ENCODE measurements at regions not wholly inside any gene's neighbourhood (a gene's known extent, or its start where the extent isn't known, plus 50 kb on each side); places are given as distances from the start of the nearest gene placed in this dataset.

DNA sequence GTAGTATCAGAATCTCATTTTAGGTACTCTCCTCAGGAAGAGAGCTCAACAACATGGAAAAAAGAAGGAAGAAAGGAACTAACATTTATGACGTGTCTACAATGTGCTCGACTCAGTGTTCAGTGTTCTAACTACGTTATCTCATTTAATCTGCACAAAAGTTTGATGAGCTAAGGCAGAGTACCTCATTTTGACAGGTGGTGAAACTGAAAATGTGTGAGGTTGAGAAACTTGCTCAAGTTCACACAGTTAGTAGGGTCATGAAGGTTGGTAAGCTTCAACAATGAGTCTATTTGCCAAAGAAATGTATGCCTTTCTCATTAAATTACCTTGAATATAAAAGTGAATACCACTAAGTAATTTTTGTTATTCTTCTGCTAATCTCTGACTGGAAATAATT, 165.1 kb downstream of the CAAP1 start:
- TF ChIP-seq, protein P1, sequence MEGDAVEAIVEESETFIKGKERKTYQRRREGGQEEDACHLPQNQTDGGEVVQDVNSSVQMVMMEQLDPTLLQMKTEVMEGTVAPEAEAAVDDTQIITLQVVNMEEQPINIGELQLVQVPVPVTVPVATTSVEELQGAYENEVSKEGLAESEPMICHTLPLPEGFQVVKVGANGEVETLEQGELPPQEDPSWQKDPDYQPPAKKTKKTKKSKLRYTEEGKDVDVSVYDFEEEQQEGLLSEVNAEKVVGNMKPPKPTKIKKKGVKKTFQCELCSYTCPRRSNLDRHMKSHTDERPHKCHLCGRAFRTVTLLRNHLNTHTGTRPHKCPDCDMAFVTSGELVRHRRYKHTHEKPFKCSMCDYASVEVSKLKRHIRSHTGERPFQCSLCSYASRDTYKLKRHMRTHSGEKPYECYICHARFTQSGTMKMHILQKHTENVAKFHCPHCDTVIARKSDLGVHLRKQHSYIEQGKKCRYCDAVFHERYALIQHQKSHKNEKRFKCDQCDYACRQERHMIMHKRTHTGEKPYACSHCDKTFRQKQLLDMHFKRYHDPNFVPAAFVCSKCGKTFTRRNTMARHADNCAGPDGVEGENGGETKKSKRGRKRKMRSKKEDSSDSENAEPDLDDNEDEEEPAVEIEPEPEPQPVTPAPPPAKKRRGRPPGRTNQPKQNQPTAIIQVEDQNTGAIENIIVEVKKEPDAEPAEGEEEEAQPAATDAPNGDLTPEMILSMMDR (IDR thresholded peaks at IDR 0.05): no peak
- no peak for TF ChIP-seq REST (IDR thresholded peaks at IDR 0.05; ENCODE audit: insufficient read depth in 1 of 2, low read depth in 2 of 2, low read length in 1 of 2)
- no peak for TF ChIP-seq POLR2AphosphoS5 (IDR thresholded peaks at IDR 0.05; ENCODE audit: low read depth, low read length)
- TF ChIP-seq TCF7L2 (IDR thresholded peaks at IDR 0.05; ENCODE audit: low read depth, low read length): no peak
- no peak for TF ChIP-seq SIN3A (IDR thresholded peaks at IDR 0.05; ENCODE audit: borderline replicate concordance, insufficient read depth, low read depth, low read length)
